HG03139 (cell line): ENCODE measurements at regions not wholly inside any gene's neighbourhood (a gene's known extent, or its start where the extent isn't known, plus 50 kb on each side); places are given as distances from the start of the nearest gene placed in this dataset.

ENCODE experiments used
- ATAC-seq: cut with Tn5 transposase; IDR thresholded peaks from one replicate; pipeline ENCODE4 v1.9.1; 2021; ENCODE audit not compliant: unreplicated experiment

DNA sequence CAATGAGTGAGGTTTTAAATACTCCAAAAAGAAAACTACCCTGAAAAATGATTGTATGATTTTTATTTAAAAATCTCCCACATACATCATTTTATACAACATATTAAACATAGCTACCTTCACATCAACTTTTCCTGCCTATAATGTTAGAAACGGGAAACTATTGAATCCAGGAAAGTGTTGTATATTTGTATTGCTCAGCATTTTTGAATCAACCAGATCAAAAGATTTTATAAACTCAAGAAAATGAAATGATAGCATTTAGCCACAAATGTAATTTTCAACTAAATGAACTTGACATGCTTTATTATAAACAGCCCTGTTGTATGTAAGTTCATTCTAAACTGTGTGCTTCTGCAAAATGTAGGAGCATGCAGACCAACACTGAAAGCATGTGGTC, 124.6 kb upstream of the SLC10A2 start:
- no peak for ATAC-seq

DNA sequence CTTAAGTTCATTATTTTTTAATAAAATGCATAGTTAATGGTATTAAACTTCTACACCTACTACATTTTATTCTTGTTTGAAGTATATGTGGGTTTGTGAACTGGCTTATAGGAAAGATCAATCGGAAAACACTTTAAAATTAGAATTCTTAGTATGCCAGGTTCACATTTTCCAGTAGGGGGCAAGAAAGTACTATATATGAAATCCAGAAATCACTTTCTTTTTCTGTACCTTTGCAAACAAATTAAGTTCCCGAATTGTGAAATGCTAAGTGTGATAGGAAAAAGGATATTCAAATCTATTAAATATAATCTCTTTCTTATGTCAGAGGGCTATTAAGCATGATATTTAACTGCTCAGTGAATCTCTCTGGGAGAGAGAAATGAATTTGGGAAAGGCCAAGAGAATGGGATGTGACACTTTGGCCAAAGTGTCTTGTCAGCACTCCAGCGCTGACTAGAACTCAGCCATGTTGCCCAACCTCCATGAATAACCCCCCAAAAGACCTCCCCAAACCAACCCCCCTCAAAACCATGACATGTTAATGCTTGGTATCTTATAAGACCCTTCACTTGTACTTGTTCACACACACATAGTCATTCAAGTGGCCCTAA, 122.6 kb upstream of the SLC10A2 start:
- ATAC-seq: no peak

DNA sequence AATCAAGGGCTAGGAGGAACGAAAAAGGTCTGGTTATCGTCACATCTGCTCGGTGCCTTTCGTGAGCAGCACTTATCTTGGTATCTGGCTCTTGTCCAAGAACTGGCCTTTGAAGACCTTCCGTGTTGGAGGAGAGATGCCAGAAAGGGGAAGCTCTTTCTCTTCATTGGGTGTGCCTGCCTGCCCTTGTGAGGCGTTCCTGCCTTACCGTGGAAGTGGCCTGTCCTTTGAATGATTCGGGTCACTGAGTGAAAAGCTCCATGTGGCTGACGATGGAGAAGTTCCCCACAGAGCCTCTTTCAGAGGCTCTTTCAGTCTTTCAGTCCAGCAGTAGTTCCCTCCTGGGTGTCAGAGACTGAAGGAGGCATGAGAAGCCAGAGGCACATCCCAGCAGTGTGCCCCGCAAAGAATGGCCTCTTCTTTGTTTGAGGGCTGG, 121.5 kb upstream of the SLC10A2 start:
- ATAC-seq: no peak

DNA sequence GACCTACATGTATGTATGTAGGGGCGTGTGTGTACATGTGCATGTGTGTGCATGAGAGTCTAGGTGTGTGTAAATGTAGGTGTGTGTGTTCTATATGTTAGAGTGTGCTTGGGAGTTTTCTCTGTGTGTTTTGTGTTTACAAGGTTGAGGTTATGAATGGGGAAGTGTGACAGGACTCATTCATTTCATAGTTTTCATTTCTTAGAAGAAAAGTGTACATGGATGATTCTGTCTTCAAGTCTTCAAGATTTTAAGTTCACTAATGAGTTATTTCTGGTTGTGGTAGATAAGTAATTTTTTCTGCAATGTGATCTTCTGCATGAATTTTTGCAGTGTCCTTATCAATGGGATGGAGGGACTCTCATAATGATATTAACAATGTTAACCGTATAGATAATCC, 118.2 kb upstream of the SLC10A2 start:
- ATAC-seq: no peak

DNA sequence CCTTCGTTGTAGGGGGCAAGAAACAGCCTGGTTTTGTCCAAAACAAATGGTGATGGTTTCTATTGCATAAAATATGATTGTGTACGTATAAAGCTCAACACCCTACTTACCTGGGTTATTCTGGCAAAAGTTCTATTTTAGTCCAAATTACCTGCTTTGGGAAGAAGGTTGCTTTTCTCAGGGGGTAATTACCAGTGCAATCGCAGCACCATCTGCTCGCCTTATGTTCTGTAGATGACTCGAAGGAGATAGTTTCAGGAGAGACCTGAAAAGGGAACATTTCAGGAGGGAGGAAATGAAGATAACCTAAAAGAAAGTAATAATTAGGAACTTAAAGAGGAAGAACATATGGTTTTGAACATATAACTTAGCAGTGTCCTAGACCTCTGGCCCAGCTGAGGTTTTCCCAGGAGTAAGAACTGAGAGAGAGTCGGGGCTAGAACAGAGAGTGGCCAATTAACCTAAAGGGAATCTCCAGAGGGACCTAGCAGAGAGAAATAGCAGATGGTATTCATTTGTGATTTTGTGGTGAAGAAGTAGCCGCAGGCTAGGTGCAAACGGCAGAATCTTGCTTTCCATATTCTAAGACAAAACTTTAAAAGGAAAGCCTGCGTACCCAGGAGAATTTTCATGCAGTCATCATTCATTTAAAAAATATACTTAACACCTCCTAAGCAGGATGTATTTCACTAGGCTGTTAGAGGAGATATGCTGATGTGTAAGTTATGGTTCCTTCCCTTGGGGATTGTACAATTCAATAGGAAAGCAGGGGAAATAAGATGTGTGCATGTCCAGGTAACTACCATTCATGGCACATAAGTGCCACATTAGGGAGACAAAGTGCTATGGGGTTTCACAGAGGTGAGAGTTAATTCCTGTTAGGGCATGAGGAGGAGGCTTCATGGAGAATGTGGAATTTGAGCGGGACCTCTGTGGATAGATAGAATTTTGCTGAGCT, 113.0 kb upstream of the SLC10A2 start:
- ATAC-seq: no peak

DNA sequence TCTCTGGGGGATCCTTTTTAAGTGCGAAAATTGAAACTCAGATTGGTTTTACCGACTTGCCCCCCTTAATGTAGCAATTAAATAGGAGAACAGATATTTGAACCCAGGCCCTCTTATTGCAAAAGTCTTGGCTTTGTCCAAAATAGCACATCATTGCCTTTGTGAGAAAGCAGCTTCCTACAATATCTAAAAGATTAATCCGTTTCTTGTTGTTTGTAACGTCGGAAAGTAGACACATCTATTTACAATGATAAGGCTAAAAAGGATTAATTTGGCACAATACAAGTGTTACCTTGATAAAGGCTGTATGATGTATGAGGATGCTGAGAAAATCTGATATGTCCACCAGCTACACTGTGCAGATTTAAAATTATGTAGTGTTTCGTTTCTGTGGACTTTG, 108.7 kb upstream of the SLC10A2 start:
- ATAC-seq: no peak

- ATAC-seq: no peak
Measured at GRCh38 chr13:103168901-103169508, 102.8 kb upstream of the SLC10A2 start.

DNA sequence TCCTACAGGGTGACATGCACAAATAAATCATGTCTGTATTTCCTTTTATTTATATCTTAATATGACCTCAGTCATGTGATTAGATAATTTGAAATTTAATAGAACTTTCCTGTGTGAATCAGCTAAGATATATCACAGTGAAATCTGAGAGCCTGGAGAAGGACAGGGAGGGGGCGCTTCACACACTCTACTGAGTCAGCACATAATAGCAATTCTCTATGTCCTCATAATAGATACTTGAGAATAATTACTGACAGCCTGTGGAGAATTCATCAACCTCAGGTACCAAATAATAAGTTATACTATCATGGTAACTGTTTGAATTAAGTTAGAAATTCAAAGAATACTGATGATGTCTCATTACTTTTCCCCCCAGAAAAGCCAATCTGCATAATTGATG, 98.0 kb upstream of the SLC10A2 start:
- ATAC-seq: no peak

- ATAC-seq: no peak
Measured at GRCh38 chr13:103161476-103161875, 95.3 kb upstream of the SLC10A2 start.

DNA sequence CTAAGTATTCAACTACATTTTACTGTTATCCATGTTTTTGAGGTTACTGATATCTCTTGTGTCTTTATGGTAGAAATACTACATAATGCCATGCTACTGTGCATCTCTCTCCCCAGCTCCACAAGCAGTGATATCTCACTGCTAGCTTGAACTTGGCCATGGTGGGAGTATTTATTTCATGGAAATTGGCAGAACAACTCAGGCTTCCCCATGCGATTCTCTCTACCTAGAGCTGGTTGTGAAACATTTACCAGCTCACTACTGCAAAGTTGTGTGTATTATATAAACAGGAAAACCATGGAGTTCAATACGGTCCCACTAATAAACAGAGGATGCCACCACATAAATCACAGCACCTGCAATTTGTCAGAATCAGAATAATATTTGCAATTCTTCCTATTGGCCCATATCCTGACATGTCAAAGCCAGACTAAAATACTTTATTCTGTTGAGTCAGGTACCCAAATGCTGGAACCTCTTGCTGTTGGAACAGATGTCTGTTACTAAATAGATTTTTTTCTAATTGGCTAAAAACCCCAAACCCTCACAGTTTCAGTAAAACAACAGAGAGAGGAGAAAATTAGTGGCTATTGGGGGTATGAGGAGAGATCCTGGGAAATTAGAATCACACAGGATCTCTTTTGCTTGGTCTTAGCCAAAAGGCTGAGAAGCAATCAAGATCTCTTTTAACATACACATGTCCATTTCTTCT, 91.4 kb upstream of the SLC10A2 start:
- ATAC-seq: no peak

DNA sequence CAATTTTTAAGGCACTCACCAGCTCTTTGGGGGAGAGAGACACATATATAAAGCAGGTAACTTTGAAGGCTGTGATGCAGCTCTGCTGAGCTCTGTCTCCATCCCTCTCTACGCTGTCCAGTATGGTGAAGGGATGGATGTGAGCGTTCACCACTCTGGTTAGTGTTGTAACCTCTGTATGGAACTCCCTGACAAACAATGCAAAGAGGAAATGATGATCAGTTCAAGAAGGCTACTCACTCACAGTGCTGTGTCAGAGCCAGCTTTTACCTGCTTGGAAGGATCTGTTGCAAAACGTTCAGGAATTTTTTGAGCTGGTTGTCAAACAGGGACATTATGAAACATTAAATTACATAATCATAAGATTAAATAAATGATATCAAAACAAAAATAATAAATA, 90.8 kb upstream of the SLC10A2 start:
- ATAC-seq: no peak

DNA sequence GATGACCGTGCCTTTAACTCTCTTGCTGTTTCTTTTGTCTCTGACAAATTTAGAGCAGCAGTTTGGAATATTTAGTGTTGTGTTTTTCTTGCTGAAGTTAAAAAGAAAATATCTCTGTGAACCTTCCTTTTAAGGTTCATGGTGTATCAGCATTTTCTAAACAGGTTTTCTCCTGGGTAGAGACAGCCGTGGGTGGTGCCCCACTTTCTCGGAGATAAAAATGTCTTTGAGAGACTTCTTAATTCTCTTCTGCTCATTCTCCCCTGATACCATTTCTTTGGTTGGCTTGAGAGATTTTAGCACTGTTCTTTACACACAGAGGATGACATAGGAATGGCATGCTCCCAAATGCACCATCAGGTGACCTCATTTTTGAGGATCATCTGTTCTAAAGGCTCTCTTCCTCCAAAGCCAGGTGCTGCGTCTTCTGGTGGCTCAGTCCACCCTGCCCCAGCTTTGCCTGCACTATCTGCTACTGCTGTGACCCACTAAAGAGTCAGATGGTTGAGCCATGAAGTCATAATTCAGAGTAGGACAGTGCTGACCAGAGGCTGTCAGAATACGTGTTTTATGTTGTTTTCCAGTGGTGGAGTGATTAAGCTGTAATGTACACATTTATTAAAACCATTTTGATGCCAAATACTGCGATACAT, 90.3 kb upstream of the SLC10A2 start:
- ATAC-seq: no peak

DNA sequence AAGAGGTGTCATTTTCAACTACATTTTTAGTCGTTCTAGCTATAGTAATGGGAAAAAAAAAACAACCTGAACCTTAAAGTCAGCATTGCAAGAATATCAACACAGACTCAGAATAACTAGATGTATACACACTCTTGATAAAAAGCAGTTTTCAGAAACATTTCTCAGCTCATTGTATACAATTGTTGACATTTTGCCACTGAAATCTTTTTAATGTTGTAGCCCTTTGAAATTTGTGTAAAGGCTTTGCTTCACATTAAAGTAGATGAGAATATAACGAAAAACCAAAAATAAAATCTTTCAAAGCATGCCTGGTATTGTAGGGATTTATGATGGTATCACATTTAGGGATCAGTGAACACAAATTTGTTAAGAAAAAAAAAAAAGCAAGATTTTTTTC, 87.2 kb upstream of the SLC10A2 start:
- ATAC-seq: no peak

- ATAC-seq: no peak
Measured at GRCh38 chr13:103147961-103148360, 81.7 kb upstream of the SLC10A2 start.

- ATAC-seq: no peak
Measured at GRCh38 chr13:103145442-103145841, 79.2 kb upstream of the SLC10A2 start.

GRCh38 chr13:103143432-103143831, 77.2 kb upstream of the SLC10A2 start:
- no peak for ATAC-seq

GRCh38 chr13:103142151-103142550, 75.9 kb upstream of the SLC10A2 start:
- no peak for ATAC-seq

DNA sequence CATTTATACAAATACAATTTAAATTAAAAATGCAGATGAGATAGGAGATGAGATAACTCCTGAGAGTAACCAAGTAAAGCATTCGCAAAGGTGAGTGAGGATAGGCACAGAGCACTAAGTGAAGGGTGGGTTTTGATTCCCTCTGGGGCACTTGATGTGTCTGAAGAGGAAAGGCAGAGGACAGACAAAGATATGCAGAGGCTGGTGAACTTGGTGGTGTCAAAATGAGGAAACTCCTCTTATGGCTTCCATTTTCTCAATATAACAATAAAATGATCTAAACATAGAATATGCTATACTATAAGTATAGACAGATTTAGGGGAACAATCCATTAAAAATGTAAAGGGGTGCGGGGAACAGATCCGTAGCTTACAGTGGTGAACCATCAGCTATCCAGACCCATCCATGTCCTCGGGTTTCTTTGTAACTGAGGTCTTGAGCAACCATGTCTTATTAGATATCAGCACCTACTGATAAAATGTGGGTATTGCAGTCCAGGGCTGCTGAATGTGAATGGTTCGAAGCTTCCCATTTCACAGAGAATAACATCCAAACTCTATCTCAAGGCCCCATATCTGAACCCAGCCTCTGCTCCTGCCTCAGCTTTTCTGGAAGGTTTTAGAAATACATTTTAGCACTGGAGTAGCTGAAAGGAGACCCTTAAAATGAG, 73.9 kb upstream of the SLC10A2 start:
- ATAC-seq: peak; percentile 87

DNA sequence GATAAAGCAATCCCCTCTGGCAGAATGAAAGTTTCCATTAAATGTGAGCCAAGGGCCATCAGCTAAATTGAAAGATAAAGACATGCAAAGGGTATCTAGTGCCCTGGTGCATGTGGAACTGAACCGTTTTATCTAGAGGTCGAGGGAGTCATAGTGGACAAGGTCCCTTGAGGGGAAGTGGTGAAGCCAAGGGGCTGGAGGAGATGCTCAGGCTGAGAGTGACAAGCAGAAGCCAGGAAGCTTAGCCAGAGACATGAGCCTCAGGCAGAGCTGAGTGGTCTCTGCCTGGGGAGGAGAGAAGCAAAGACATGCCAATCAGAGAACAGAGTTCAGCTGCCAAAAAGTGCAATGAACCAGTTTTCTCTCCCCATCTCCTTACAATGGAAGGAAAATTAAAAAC, 68.1 kb upstream of the SLC10A2 start:
- ATAC-seq: peak; percentile 62

- ATAC-seq: no peak
Measured at GRCh38 chr13:103133556-103133955, 67.3 kb upstream of the SLC10A2 start.
